Body of pancreas (tissue), 4 donors: ENCODE measurements at regions not wholly inside any gene's neighbourhood (a gene's known extent, or its start where the extent isn't known, plus 50 kb on each side); places are given as distances from the start of the nearest gene placed in this dataset.

Experiments used
- POLR2A ChIP-seq, 3 donors: fragments of 450-650 bp; IDR thresholded peaks; one replicate each; pipeline ENCODE4 v1.6.1; 2016; ENCODE audit warnings: antibody characterized with exemption in 3 of 3, mild to moderate bottlenecking in 2 of 3
- TF ChIP-seq, protein P1 (sequence below), 7 experiments: fragments of 450-650 bp in 4 of 7; fragments of 200-600 bp in 3 of 7; sonication (generic) in 3 of 7; IDR thresholded peaks; one replicate each; pipeline ENCODE4 v1.5.1; 2016 to 2019; ENCODE audit warnings: antibody characterized with exemption in 7 of 7

DNA sequence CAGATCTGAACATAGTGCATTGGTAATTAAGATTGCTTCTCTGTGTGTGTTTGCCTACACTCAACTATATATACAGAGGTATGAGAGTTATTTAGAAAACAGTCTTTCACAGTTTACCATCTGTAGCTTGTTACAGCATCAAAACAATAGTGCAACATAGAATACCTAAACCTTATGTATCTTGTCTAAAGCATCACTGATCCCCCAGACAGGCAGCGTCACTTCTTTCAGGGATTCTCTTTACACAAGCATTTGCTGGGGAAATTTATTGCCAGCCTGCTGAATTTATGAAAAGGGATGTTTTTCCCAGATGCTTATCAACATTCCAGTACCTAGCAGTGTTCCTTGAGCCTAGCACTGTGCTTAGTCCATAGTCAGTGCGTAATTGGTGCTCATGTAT, 195.8 kb upstream of the COL8A1 start:
- TF ChIP-seq POLR2A (IDR thresholded peaks at IDR 0.05), result no peak
- TF ChIP-seq, protein P1, sequence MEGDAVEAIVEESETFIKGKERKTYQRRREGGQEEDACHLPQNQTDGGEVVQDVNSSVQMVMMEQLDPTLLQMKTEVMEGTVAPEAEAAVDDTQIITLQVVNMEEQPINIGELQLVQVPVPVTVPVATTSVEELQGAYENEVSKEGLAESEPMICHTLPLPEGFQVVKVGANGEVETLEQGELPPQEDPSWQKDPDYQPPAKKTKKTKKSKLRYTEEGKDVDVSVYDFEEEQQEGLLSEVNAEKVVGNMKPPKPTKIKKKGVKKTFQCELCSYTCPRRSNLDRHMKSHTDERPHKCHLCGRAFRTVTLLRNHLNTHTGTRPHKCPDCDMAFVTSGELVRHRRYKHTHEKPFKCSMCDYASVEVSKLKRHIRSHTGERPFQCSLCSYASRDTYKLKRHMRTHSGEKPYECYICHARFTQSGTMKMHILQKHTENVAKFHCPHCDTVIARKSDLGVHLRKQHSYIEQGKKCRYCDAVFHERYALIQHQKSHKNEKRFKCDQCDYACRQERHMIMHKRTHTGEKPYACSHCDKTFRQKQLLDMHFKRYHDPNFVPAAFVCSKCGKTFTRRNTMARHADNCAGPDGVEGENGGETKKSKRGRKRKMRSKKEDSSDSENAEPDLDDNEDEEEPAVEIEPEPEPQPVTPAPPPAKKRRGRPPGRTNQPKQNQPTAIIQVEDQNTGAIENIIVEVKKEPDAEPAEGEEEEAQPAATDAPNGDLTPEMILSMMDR (IDR thresholded peaks at IDR 0.05), result no peak
